ENCODE measurements at regions not wholly inside any gene's neighbourhood (a gene's known extent, or its start where the extent isn't known, plus 50 kb on each side); places are given as distances from the start of the nearest gene placed in this dataset.

GRCh38 chr11:104487046-104487806 lies 323.3 kb upstream of the PDGFD start:
- Histone ChIP-seq H3K36me3 (ENCODE audit: insufficient read depth, low read length) (no peaks in the 10 kb centered on the region), H3K79me2 (ENCODE audit: insufficient read depth, low read length) (no peaks in the 10 kb centered on the region), H4K20me1 (ENCODE audit: insufficient read depth, low read length) (no peaks in the 10 kb centered on the region), H3K27ac (ENCODE audit: low read length) (no peak overlapping the region), H3K4me3 (ENCODE audit: low read depth in 1 of 2, low read length in 2 of 2) (no peak overlapping the region), H3K27me3 (ENCODE audit: insufficient read depth, low read length, poor library complexity) (no peaks in the 10 kb centered on the region), H3K9me3 (ENCODE audit: insufficient read depth, low read length, severe bottlenecking) (peaks cover 41% of the 10 kb centered on the region), H3K9ac (ENCODE audit: low read depth, low read length) (no peak overlapping the region), H3K4me1 (ENCODE audit: insufficient read depth, low read length) (no peaks in the 10 kb centered on the region), H3K4me2 (ENCODE audit: insufficient read depth, low read length) (no peak overlapping the region), H2AFZ (ENCODE audit: low read depth, low read length) (no peak overlapping the region; the same call in 1 of the 2 replicates)
- no peak for DNase-seq
- ATAC-seq (ENCODE audit: insufficient read depth, low read depth): no peak
- TF ChIP-seq, protein P1, sequence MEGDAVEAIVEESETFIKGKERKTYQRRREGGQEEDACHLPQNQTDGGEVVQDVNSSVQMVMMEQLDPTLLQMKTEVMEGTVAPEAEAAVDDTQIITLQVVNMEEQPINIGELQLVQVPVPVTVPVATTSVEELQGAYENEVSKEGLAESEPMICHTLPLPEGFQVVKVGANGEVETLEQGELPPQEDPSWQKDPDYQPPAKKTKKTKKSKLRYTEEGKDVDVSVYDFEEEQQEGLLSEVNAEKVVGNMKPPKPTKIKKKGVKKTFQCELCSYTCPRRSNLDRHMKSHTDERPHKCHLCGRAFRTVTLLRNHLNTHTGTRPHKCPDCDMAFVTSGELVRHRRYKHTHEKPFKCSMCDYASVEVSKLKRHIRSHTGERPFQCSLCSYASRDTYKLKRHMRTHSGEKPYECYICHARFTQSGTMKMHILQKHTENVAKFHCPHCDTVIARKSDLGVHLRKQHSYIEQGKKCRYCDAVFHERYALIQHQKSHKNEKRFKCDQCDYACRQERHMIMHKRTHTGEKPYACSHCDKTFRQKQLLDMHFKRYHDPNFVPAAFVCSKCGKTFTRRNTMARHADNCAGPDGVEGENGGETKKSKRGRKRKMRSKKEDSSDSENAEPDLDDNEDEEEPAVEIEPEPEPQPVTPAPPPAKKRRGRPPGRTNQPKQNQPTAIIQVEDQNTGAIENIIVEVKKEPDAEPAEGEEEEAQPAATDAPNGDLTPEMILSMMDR (IDR thresholded peaks at IDR 0.05; ENCODE audit: borderline replicate concordance, extremely low read depth, low read length, poor library complexity, severe bottlenecking): no peak

- H3K27ac ChIP-seq (ENCODE audit: low read length): no peak overlapping the region
- TF ChIP-seq, protein P1 (IDR thresholded peaks at IDR 0.05; ENCODE audit: borderline replicate concordance, extremely low read depth, low read length, poor library complexity, severe bottlenecking): no peak
- TF ChIP-seq EZH2 (IDR thresholded peaks at IDR 0.05; ENCODE audit: borderline replicate concordance, low read depth, low read length, severe bottlenecking): no peak
- no peak overlapping the region for H2AFZ ChIP-seq (ENCODE audit: low read depth, low read length)
- H3K4me1 ChIP-seq (ENCODE audit: insufficient read depth, low read length): no peaks in the 10 kb centered on the region
- no peak overlapping the region for H3K4me3 ChIP-seq (ENCODE audit: low read depth in 1 of 2, low read length in 2 of 2)
- H4K20me1 ChIP-seq (ENCODE audit: insufficient read depth, low read length): no peaks in the 10 kb centered on the region
- no peak for DNase-seq
- no peaks in the 10 kb centered on the region for H3K27me3 ChIP-seq (ENCODE audit: insufficient read depth, low read length, poor library complexity)
- no peak overlapping the region for H3K4me2 ChIP-seq (ENCODE audit: insufficient read depth, low read length)
- no peak overlapping the region for H3K9ac ChIP-seq (ENCODE audit: low read depth, low read length)
- H3K36me3 ChIP-seq (ENCODE audit: insufficient read depth, low read length): no peaks in the 10 kb centered on the region
- peaks cover 26% of the 10 kb centered on the region for H3K9me3 ChIP-seq (ENCODE audit: insufficient read depth, low read length, severe bottlenecking)
- no peak for ATAC-seq (ENCODE audit: insufficient read depth, low read depth)
- H3K79me2 ChIP-seq (ENCODE audit: insufficient read depth, low read length): no peaks in the 10 kb centered on the region
These were observed 321.0 kb upstream of the PDGFD start for GRCh38 chr11:104484804-104485554.

DNA sequence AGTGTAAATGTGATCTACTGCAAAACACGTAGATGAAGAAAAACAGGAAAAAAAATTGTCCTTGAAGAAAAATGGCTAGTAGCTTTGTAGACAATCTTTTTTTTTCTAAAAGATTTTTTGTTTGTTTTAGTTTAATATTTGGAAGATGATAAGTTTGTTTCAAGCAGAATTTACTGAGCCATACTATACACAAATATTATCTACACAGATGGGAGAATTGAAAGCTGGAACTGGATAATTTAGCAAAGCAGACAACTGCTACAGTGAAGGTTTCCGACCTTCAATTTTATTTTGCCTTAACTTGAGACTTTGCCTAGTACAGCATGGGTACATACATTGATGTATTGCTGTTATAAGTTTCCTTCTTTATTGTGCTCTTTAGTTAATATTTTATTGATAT lies 313.0 kb upstream of the PDGFD start:
- no peak for DNase-seq
- no peak overlapping the region for H3K27ac ChIP-seq (ENCODE audit: low read length)
- no peaks in the 10 kb centered on the region for H3K36me3 ChIP-seq (ENCODE audit: insufficient read depth, low read length)
- no peak overlapping the region for H2AFZ ChIP-seq (ENCODE audit: low read depth, low read length)
- H3K9me3 ChIP-seq (ENCODE audit: insufficient read depth, low read length, severe bottlenecking): peaks cover 2% of the 10 kb centered on the region
- TF ChIP-seq, protein P1 (IDR thresholded peaks at IDR 0.05; ENCODE audit: borderline replicate concordance, extremely low read depth, low read length, poor library complexity, severe bottlenecking): no peak
- no peak for TF ChIP-seq EZH2 (IDR thresholded peaks at IDR 0.05; ENCODE audit: borderline replicate concordance, low read depth, low read length, severe bottlenecking)
- ATAC-seq (ENCODE audit: insufficient read depth, low read depth): no peak
- H3K27me3 ChIP-seq (ENCODE audit: insufficient read depth, low read length, poor library complexity): no peaks in the 10 kb centered on the region
- no peaks in the 10 kb centered on the region for H4K20me1 ChIP-seq (ENCODE audit: insufficient read depth, low read length)
- no peaks in the 10 kb centered on the region for H3K4me1 ChIP-seq (ENCODE audit: insufficient read depth, low read length)
- H3K9ac ChIP-seq (ENCODE audit: low read depth, low read length): no peak overlapping the region
- no peak overlapping the region for H3K4me3 ChIP-seq (ENCODE audit: low read depth in 1 of 2, low read length in 2 of 2)
- H3K4me2 ChIP-seq (ENCODE audit: insufficient read depth, low read length): no peak overlapping the region
- no peaks in the 10 kb centered on the region for H3K79me2 ChIP-seq (ENCODE audit: insufficient read depth, low read length)

Measured in DND-41 (cell line).